Keratinocyte (primary cell): ENCODE measurements at regions not wholly inside any gene's neighbourhood (a gene's known extent, or its start where the extent isn't known, plus 50 kb on each side); places are given as distances from the start of the nearest gene placed in this dataset.
"Not testable (repeated sequence)": the region's sequence is repeated elsewhere in the genome, so short reads cannot be mapped to it uniquely, and the experiment has no call there.

Source experiments
- DNase-seq: peaks from one replicate; pipeline ENCODE4 v3.0.0-alpha.2; 2011; ENCODE audit warnings: low read depth, missing footprints, low spot score
- FAIRE-seq: peaks from 2 replicates; lab custom pipeline; 2011; peaks lifted over from hg19 to GRCh38; lab: Jason Lieb, UNC
- H2AFZ ChIP-seq: 2 replicates; pipeline ENCODE4 v1.6.0; 2012; ENCODE audit warnings: low read length, control low read depth, inconsistent platforms; ENCODE audit not compliant: control insufficient read depth
- H3K27ac ChIP-seq: 2 replicates; pipeline ENCODE4 v1.5.1; 2011; ENCODE audit warnings: low read length; ENCODE audit not compliant: control insufficient read depth, insufficient read depth
- H3K27me3 ChIP-seq: 3 replicates; pipeline ENCODE4 v1.6.0; 2011; ENCODE audit warnings: low read length; ENCODE audit not compliant: control insufficient read depth, insufficient read depth; ENCODE audit errors: extremely low read depth
- H3K36me3 ChIP-seq, 2 experiments: 2 replicates in 1 of 2; 3 replicates in 1 of 2; pipeline ENCODE4 v1.5.1; 2011; ENCODE audit warnings: low read length in 2 of 2, mild to moderate bottlenecking in 1 of 2; ENCODE audit not compliant: control insufficient read depth in 2 of 2, insufficient read depth in 2 of 2; ENCODE audit errors: extremely low read depth in 1 of 2
- H3K4me1 ChIP-seq: 3 replicates; pipeline ENCODE4 v1.5.1; 2011; ENCODE audit warnings: low read length; ENCODE audit not compliant: control insufficient read depth, insufficient read depth; ENCODE audit errors: extremely low read depth
- H3K4me2 ChIP-seq: 3 replicates; pipeline ENCODE4 v1.6.0; 2011; ENCODE audit warnings: low read depth, low read length; ENCODE audit not compliant: control insufficient read depth, insufficient read depth; ENCODE audit errors: extremely low read depth
- H3K4me3 ChIP-seq, 3 experiments: fragments of 200-600 bp in 1 of 3; sonication (generic) in 1 of 3; 2 replicates in 2 of 3; 3 replicates in 1 of 3; pipeline ENCODE4 v1.5.1; 2011 to 2016; ENCODE audit warnings: low read length in 3 of 3, mild to moderate bottlenecking in 3 of 3, control low read depth in 2 of 3, inconsistent platforms in 1 of 3, low read depth in 1 of 3, mixed read lengths in 1 of 3, mixed run types in 1 of 3, moderate library complexity in 1 of 3; ENCODE audit not compliant: control insufficient read depth in 2 of 3, insufficient read depth in 2 of 3; ENCODE audit errors: extremely low read depth in 1 of 3
- H3K79me2 ChIP-seq: 2 replicates; pipeline ENCODE4 v1.6.0; 2012; ENCODE audit warnings: low read length; ENCODE audit not compliant: control insufficient read depth, insufficient read depth
- H3K9ac ChIP-seq: 3 replicates; pipeline ENCODE4 v1.6.0; 2011; ENCODE audit warnings: low read length; ENCODE audit not compliant: control insufficient read depth, insufficient read depth; ENCODE audit errors: extremely low read depth
- H3K9me1 ChIP-seq: 3 replicates; pipeline ENCODE4 v1.6.0; 2011; ENCODE audit warnings: low read length; ENCODE audit not compliant: control insufficient read depth, insufficient read depth; ENCODE audit errors: extremely low read depth
- H3K9me3 ChIP-seq: 2 replicates; pipeline ENCODE4 v1.5.1; 2012; ENCODE audit warnings: low read depth, low read length; ENCODE audit not compliant: control insufficient read depth
- H4K20me1 ChIP-seq: 3 replicates; pipeline ENCODE4 v1.6.0; 2011; ENCODE audit warnings: low read length; ENCODE audit not compliant: control insufficient read depth, insufficient read depth; ENCODE audit errors: extremely low read depth
- CTCF ChIP-seq, 3 experiments: IDR thresholded peaks in 1 of 3; conservative IDR thresholded peaks in 1 of 3; optimal IDR thresholded peaks in 1 of 3; 2 replicates in 2 of 3; 3 replicates in 1 of 3; pipeline versions ENCODE3 to v1.5.1; 2011; ENCODE audit warnings: low read length in 3 of 3, mild to moderate bottlenecking in 3 of 3, moderate library complexity in 2 of 3, control low read depth in 1 of 3, inconsistent platforms in 1 of 3; ENCODE audit not compliant: insufficient read depth in 2 of 3; ENCODE audit errors: extremely low read depth in 1 of 3
- EZH2 ChIP-seq: IDR thresholded peaks from one replicate; pipeline ENCODE4 v1.6.1; 2012; ENCODE audit warnings: inconsistent platforms, mild to moderate bottlenecking, low read length, moderate library complexity
- dilution Hi-C: fragments of 300-500 bp; cut with MboI; formaldehyde crosslinking; loops from one replicate; pipeline ENCODE4 v1.7.0; 2020; ENCODE audit warnings: low sequenced_read_pairs; ENCODE audit not compliant: extremely low pct_ligation_motif_present

GRCh38 chr21:10425856-10426255 lies 95.5 kb upstream of the TPTE start:
- H3K9me1 ChIP-seq, result no peaks in the 10 kb centered on the region
- no peaks in the 10 kb centered on the region for H3K4me1 ChIP-seq
- no peak overlapping the region for H3K4me2 ChIP-seq
- H2AFZ ChIP-seq, result no peak overlapping the region
- FAIRE-seq, result no peak
- H3K9ac ChIP-seq, result no peak overlapping the region
- no peak for DNase-seq
- H3K9me3 ChIP-seq, result peaks cover 47% of the 10 kb centered on the region
- no peaks in the 10 kb centered on the region for H3K36me3 ChIP-seq
- no peaks in the 10 kb centered on the region for H3K27me3 ChIP-seq
- no peak overlapping the region for H3K4me3 ChIP-seq
- no peak overlapping the region for H3K27ac ChIP-seq
- TF ChIP-seq CTCF (optimal IDR thresholded peaks at IDR 0.05 in 1 of 3, IDR thresholded peaks at IDR 0.05 in 1 of 3, conservative IDR thresholded peaks at IDR 0.05 in 1 of 3; ENCODE audit: extremely low read depth in 1 of 3, insufficient read depth in 2 of 3, low read length in 3 of 3) (no peak), EZH2 (no peak)
- H4K20me1 ChIP-seq, result no peaks in the 10 kb centered on the region
- dilution Hi-C loops, result no loop called here
- no peaks in the 10 kb centered on the region for H3K79me2 ChIP-seq

GRCh38 chr21:10426812-10427211 lies 94.6 kb upstream of the TPTE start:
- FAIRE-seq, result not testable (repeated sequence)

GRCh38 chr21:10427277-10427676 lies 94.1 kb upstream of the TPTE start:
- H4K20me1 ChIP-seq, H3K9ac ChIP-seq, H3K4me2 ChIP-seq, H3K4me1 ChIP-seq, dilution Hi-C loops, H3K9me1 ChIP-seq, H3K79me2 ChIP-seq, DNase-seq, H3K27ac ChIP-seq, FAIRE-seq, H2AFZ ChIP-seq, H3K36me3 ChIP-seq, H3K4me3 ChIP-seq, H3K27me3 ChIP-seq: not testable (repeated sequence)
- peaks cover 53% of the 10 kb centered on the region for H3K9me3 ChIP-seq

More at GRCh38 chr21:10426812-10427211, 94.6 kb upstream of the TPTE start:
- H3K4me1 ChIP-seq, H3K4me3 ChIP-seq, H4K20me1 ChIP-seq, H3K36me3 ChIP-seq, H3K79me2 ChIP-seq, H3K4me2 ChIP-seq, dilution Hi-C loops, H2AFZ ChIP-seq, H3K9ac ChIP-seq, H3K9me1 ChIP-seq, H3K27ac ChIP-seq, DNase-seq, H3K27me3 ChIP-seq: not testable (repeated sequence)
- H3K9me3 ChIP-seq, result peaks cover 51% of the 10 kb centered on the region

- H3K27me3 ChIP-seq, DNase-seq, H2AFZ ChIP-seq, H3K27ac ChIP-seq, H3K9ac ChIP-seq, H3K79me2 ChIP-seq, H3K36me3 ChIP-seq, FAIRE-seq, dilution Hi-C loops, H3K4me1 ChIP-seq, H3K4me2 ChIP-seq, H3K9me1 ChIP-seq, H4K20me1 ChIP-seq, H3K4me3 ChIP-seq: not testable (repeated sequence)
- peaks cover 53% of the 10 kb centered on the region for H3K9me3 ChIP-seq
These were observed 92.3 kb upstream of the TPTE start for GRCh38 chr21:10428981-10429534.
